ENCODE measurements at regions not wholly inside any gene's neighbourhood (a gene's known extent, or its start where the extent isn't known, plus 50 kb on each side); places are given as distances from the start of the nearest gene placed in this dataset.

DNA sequence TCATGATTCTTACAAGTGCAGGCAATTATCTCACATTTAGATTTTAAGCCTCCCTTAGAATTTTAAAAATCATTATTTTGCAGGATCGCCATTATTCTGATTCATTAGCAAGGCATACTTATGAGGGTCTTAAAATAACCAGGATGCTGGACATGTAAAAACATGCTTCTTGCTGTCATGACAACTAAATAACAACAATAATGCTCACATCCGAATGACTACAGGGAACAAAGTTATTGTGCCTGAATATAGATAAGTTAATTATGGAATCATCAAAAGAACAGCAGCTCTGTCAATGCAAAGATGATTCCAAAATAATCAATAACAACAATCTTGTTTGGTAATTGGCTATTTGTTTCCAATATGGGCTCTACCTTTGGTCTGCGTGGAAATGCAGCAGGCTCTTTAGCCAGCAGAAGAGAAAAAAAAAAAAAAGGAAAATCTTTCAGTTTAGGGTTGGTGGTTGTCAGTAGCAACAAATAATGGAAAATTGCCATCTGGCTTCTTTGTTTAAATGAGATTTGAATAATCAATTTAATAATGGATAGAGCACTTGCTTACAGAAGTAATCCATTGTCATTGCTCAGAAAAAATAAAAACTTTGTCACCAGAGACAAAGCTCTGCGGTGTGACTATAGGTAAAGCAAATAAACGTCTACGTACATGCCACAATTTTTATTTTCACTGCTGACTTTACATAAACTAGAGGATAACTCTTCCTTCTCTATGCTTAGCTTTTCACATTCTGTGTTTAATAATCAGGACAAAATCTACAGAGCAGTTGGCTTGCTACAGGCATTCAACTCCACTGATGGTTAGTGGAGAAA lies 468.9 kb upstream of the TSHZ3 start:
- intact Hi-C loops (cut with DNase I; ENCODE audit: low total_unique reads), result no loop called here
- TF ChIP-seq, protein P1, sequence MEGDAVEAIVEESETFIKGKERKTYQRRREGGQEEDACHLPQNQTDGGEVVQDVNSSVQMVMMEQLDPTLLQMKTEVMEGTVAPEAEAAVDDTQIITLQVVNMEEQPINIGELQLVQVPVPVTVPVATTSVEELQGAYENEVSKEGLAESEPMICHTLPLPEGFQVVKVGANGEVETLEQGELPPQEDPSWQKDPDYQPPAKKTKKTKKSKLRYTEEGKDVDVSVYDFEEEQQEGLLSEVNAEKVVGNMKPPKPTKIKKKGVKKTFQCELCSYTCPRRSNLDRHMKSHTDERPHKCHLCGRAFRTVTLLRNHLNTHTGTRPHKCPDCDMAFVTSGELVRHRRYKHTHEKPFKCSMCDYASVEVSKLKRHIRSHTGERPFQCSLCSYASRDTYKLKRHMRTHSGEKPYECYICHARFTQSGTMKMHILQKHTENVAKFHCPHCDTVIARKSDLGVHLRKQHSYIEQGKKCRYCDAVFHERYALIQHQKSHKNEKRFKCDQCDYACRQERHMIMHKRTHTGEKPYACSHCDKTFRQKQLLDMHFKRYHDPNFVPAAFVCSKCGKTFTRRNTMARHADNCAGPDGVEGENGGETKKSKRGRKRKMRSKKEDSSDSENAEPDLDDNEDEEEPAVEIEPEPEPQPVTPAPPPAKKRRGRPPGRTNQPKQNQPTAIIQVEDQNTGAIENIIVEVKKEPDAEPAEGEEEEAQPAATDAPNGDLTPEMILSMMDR (IDR thresholded peaks at IDR 0.05), result no peak
- no peak for TF ChIP-seq POLR2A (IDR thresholded peaks at IDR 0.05)
- H3K4me3 ChIP-seq (ENCODE audit: low read depth, poor library complexity, severe bottlenecking), result no peak overlapping the region
- WGBS, 2 donors, result 59 to 65% methylated on average over 6 of the region's 6 CpGs
- no peak for DNase-seq (ENCODE audit: low spot score in 2 of 2)

GRCh38 chr19:31818798-31819105 lies 469.5 kb upstream of the TSHZ3 start:
- no peak for DNase-seq (ENCODE audit: low spot score in 2 of 2)
- WGBS, 2 donors, result 11 to 15% methylated on average over 2 of the region's 2 CpGs

GRCh38 chr19:31819837-31820236 lies 470.6 kb upstream of the TSHZ3 start:
- no peak for DNase-seq (ENCODE audit: low spot score in 2 of 2)
- H3K4me3 ChIP-seq (ENCODE audit: low read depth, poor library complexity, severe bottlenecking), result no peak overlapping the region
- intact Hi-C loops (cut with DNase I; ENCODE audit: low total_unique reads), result no loop called here
- no peak for TF ChIP-seq POLR2A (IDR thresholded peaks at IDR 0.05)
- TF ChIP-seq, protein P1 (IDR thresholded peaks at IDR 0.05), result no peak

More at GRCh38 chr19:31818798-31819105, 469.5 kb upstream of the TSHZ3 start:
- intact Hi-C loops (cut with DNase I; ENCODE audit: low total_unique reads), result no loop called here
- no peak overlapping the region for H3K4me3 ChIP-seq (ENCODE audit: low read depth, poor library complexity, severe bottlenecking)
- no peak for TF ChIP-seq POLR2A (IDR thresholded peaks at IDR 0.05)
- TF ChIP-seq, protein P1 (IDR thresholded peaks at IDR 0.05), result no peak

DNA sequence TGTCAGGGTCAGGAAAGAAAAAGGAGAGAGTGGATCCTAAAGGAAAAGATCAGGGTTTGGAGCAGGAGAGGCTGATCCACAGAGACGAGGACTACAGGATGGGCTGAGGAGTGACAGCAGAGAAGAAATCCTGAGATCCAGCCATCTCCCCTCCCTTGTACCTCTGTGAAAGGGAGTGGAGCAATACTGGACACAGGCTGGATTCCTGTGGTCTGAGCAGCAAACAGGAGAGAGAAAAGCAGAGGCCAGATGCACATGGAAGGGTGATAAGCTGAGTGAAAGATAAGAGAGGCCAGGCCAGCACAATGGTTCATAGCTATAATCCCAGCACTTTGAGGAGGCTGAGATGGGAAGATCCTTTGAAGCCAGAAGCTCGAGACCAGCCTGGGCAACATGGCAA lies 472.1 kb upstream of the TSHZ3 start:
- TF ChIP-seq, protein P1 (IDR thresholded peaks at IDR 0.05), result no peak
- TF ChIP-seq POLR2A (IDR thresholded peaks at IDR 0.05), result no peak
- intact Hi-C loops (cut with DNase I; ENCODE audit: low total_unique reads), result no loop called here
- H3K4me3 ChIP-seq (ENCODE audit: low read depth, poor library complexity, severe bottlenecking), result no peak overlapping the region
- no peak for DNase-seq (ENCODE audit: low spot score in 2 of 2)
- 80 to 86% methylated on average over 2 of the region's 2 CpGs for WGBS, 2 donors

DNA sequence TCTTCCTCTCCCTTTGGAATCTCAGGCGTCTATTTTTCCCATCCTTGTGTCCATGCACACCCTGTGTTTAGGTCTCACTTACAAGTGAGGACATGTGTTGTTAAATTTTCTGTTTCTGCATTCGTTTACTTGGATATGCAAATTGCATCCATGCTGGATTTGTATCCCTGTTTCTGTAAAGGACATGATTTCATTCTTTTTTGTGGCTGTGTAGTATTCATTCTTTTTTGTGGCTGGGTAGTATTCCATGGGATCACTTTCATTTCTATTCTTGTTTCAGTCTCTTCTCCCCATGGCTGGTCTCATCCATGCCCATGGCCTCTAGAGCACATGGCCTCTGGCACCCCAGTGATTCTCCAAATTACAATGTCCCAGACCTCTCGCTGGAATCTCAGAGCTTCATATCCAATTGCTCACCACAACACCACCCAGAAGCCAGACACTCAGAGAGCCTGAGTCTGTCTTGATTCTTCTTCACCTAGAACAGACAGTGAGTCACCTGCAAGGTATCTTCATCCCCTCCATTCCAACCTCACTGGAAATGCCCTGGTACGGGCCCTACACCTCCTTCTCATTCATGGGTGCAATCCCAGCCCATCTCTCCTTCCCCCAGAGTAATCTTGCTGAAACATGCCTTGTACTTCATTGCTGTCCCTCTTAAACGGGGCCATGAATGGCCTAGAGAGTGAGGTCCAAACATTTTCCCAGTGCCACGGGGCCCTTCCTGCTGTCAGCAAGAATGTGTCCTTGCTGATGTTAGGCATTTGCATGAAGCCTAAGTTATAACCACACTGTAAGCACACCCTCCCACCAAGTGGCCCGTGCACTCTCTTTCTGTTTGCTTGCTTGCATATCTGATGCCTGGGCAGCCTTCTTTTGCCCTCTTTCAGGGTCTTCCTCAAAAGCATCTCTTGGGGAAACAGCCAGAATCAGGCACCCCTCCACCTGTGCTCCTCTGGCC lies 476.2 kb upstream of the TSHZ3 start:
- intact Hi-C loops (cut with DNase I; ENCODE audit: low total_unique reads), result no loop called here
- TF ChIP-seq POLR2A (IDR thresholded peaks at IDR 0.05), result no peak
- TF ChIP-seq, protein P1 (IDR thresholded peaks at IDR 0.05), result no peak
- 83 to 85% methylated on average over 7 of the region's 7 CpGs for WGBS, 2 donors
- DNase-seq (ENCODE audit: low spot score in 2 of 2), result no peak
- H3K4me3 ChIP-seq (ENCODE audit: low read depth, poor library complexity, severe bottlenecking), result no peak overlapping the region
